HG03342 (cell line): ENCODE measurements at regions not wholly inside any gene's neighbourhood (a gene's known extent, or its start where the extent isn't known, plus 50 kb on each side); places are given as distances from the start of the nearest gene placed in this dataset.
"Not testable (repeated sequence)": the region's sequence is repeated elsewhere in the genome, so short reads cannot be mapped to it uniquely, and the experiment has no call there.

Experiments used
- ATAC-seq: cut with Tn5 transposase; IDR thresholded peaks from one replicate; pipeline ENCODE4 v1.9.1; 2021; ENCODE audit warnings: mild to moderate bottlenecking, moderate library complexity; ENCODE audit not compliant: unreplicated experiment

- ATAC-seq = no peak
Observed at GRCh38 chr12:91896286-91897024, 249.2 kb downstream of the BTG1 start.

- ATAC-seq = no peak
Observed at GRCh38 chr12:91894911-91895310, 250.7 kb downstream of the BTG1 start.

DNA sequence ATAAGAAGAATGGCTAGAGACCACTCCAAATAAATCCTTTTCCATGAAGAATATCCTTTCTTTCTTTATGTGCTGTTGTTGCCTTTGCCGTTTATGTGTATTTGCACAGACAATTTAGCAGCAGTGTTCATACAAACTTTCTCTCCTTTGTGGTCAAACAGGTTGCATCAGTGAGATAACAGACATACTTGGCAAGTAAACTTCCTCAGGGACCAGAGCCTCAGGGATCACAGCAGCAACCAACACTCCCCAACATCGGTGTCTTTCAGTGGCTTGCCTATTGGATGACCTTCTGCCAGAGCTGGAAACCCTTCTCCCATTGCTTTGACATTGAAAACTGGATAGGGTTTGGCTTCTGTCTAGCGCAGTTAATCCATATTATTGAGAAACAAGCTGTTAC, 252.2 kb downstream of the BTG1 start:
- ATAC-seq = no peak

GRCh38 chr12:91892081-91892855, 253.4 kb downstream of the BTG1 start:
- ATAC-seq = no peak

DNA sequence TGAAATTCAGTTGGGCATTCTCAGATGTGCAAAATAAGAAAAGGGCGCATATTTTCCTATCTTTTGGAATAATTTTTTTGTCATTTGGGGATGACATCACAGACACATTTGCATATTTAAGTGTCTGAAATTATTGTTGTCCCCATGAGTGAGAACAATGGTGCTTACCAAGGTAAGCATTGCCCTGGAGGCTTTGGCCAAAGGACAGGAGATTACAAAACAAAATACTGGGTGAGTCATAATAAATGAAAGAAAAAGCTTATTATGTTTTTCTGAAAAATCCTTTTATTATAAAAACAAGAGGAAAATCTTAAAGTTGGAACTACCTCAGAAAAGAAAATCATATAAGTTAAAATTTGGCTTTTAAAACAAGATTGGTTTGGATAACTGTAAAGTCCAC, 254.9 kb downstream of the BTG1 start:
- ATAC-seq = no peak

DNA sequence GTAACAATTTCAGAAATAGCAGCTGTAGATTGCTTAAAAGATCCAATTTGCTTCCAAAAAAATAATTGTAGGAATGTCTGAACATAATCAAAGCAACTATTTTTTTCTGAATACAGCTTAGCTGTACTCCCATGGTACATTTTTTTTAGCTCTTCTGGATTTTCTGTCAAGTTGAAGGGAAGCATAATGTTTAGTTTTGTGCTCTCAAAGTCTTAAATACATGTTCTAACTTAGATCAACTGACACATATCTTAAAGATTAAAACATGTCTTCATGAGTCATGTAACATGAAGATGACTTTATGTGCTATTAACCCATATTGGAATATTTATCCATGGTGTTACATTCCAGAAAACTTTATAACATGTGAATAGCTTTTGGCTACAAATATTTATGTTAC, 255.7 kb downstream of the BTG1 start:
- no peak for ATAC-seq

GRCh38 chr12:91889059-91889458, 256.6 kb downstream of the BTG1 start:
- no peak for ATAC-seq

GRCh38 chr12:91887957-91888356, 257.7 kb downstream of the BTG1 start:
- no peak for ATAC-seq

DNA sequence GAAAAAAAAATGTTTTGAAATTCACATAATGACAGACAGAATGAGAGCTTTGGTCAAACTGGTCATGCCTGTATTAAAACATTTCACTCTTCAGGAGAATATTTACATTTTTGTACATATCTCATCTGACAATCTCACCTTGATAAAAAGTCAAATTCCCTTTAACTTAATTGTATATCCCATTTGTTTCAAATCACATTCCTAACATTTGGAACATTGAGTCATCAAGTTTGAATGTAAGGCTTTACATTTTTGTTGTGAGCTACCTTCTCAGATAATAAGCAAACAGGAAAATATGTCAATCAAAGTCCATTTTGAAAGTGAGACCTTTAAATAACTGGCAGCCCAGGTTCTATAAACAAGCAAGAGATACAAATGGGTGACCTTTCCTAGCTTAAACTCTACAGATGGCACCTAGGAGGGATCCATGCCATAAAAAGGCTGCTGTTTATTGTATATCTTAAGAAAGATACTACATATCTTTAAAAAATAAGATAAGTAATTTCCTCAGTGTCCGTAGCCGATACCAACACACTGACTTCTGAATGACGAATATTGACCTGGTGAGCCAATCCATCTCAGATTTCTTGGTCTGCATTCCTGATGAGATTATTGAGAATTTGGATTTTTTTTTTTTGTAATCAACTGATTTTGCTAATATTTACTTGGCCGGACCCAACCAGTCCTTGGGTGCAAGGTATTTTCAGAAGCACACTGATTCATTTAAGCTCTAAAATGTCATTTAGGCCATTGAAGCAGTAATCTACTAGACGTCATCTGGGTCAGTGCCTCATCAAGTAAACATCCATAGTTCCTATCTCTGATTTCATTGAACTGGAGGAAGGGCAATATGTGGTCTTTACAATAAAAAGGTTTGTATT, 259.6 kb downstream of the BTG1 start:
- ATAC-seq = no peak

- ATAC-seq = no peak
Observed at GRCh38 chr12:91884230-91884629, 261.4 kb downstream of the BTG1 start.

DNA sequence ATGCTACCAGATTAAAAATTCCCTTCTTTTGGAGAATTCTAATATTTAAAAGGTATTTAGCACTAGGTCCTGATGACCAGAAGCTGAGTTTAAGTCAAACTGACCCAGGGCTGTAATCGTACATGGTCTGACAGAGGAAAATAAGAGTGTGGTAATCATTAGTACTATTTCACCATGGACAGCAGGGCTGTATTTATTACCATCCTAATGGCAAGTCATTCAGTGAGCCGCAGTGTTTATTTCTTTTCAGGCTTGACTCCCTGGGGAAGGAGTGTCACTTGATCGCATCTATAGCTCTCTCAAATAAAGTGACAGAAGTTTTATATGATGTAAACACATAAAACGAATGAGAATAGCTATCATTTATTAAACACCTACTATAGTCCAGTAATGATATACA, 261.8 kb downstream of the BTG1 start:
- no peak for ATAC-seq

- ATAC-seq = no peak
Observed at GRCh38 chr12:91882910-91883309, 262.7 kb downstream of the BTG1 start.

DNA sequence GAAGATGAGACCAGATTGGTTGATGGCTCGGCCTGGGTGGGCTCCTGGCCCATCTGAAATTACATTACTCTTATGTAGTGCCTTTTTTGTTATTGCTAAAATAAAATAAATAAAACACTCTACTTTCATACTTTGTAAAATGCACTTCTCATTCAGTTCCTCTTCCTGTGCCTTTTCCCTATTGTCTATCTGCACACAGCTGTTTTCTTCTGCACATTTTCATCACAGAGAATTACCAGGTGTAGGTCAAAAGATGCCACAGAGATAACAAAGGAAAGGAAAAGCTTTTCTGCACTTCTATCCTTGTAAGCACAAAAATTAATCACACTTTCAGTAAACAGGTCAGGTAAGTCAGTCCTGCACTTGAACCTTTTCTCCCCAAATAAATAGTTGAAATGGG, 265.1 kb downstream of the BTG1 start:
- ATAC-seq = no peak

DNA sequence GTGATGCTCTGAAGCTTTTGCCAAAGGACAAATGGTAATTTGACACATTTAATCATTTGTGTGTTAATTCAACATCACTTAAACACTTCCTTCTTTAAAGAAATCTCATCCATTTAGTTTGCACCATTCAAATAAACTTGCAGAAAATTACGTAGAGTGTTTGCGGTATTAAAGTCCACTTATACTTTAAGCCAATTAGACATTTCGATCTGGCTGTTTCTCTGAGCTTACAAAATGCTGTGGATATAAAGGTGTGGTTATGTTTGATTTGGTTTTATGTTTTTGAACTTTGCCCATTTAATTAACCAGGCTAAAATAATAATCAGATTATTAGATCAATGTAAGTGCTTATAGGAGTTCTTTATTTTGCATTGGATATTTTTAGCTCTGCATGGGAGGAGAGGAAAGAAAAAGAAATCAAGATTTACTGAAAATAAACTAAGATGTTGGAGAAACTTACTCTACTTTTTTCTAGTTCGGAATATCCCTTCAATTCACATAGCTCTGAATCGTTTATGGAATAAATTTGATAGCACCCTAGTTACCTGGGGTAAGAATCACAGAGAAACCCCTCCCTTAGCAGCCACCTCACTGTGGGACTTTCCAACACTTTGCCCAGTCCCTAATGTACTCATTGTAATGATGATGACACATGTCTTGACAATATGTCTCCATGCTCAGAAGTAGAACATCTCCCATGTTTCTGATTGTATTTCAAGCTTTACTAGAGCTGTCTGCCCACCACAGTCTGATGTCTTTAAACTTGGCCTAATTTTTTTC, 268.0 kb downstream of the BTG1 start:
- ATAC-seq = no peak

GRCh38 chr12:91877022-91877421, 268.6 kb downstream of the BTG1 start:
- ATAC-seq = peak; percentile 76

- ATAC-seq = not testable (repeated sequence)
Observed at GRCh38 chr12:91875671-91876070, 270.0 kb downstream of the BTG1 start.

- no peak for ATAC-seq
Observed at GRCh38 chr12:91874086-91874865, 271.4 kb downstream of the BTG1 start.

- ATAC-seq = no peak
Observed at GRCh38 chr12:91871751-91872150, 273.9 kb downstream of the BTG1 start.

- ATAC-seq = no peak
Observed at GRCh38 chr12:91870872-91871707, 274.6 kb downstream of the BTG1 start.
